H9 (cell line): ENCODE measurements at regions not wholly inside any gene's neighbourhood (a gene's known extent, or its start where the extent isn't known, plus 50 kb on each side); places are given as distances from the start of the nearest gene placed in this dataset.

Experiments
- DNase-seq: peaks from one replicate; pipeline ENCODE4 v3.0.0-alpha.2; 2017
- H2AFZ ChIP-seq: one replicate; pipeline ENCODE4 v1.6.1; 2013; ENCODE audit warnings: mild to moderate bottlenecking, low read length, control low read depth, moderate library complexity
- H2AK5ac ChIP-seq: 2 replicates; pipeline ENCODE4 v1.6.1; 2013; ENCODE audit warnings: low read length, control low read depth, mixed read lengths; ENCODE audit not compliant: insufficient read length
- H2BK120ac ChIP-seq: one replicate; pipeline ENCODE4 v1.6.1; 2013; ENCODE audit warnings: low read depth, mild to moderate bottlenecking, low read length, control low read depth, inconsistent platforms; ENCODE audit not compliant: poor library complexity, severe bottlenecking
- H2BK12ac ChIP-seq: 2 replicates; pipeline ENCODE4 v1.6.1; 2013; ENCODE audit warnings: low read length, control low read depth, mixed read lengths, low read depth; ENCODE audit not compliant: insufficient read length
- H2BK15ac ChIP-seq: 2 replicates; pipeline ENCODE4 v1.6.1; 2013; ENCODE audit warnings: low read depth, low read length, control low read depth
- H2BK20ac ChIP-seq: one replicate; pipeline ENCODE4 v1.6.1; 2013; ENCODE audit warnings: low read depth, mild to moderate bottlenecking, low read length, control low read depth, inconsistent platforms; ENCODE audit not compliant: poor library complexity, severe bottlenecking
- H2BK5ac ChIP-seq: 2 replicates; pipeline ENCODE4 v1.6.1; 2013; ENCODE audit warnings: low read length, control low read depth, mixed read lengths; ENCODE audit not compliant: insufficient read length
- H3K14ac ChIP-seq: 2 replicates; pipeline ENCODE4 v1.6.1; 2013; ENCODE audit warnings: low read length, control low read depth; ENCODE audit not compliant: insufficient read depth
- H3K18ac ChIP-seq: 2 replicates; pipeline ENCODE4 v1.6.1; 2013; ENCODE audit warnings: low read depth, mild to moderate bottlenecking, mixed read lengths, low read length, control low read depth; ENCODE audit not compliant: insufficient read length
- H3K23ac ChIP-seq: 2 replicates; pipeline ENCODE4 v1.6.1; 2013; ENCODE audit warnings: low read length, control low read depth, mixed read lengths, low read depth; ENCODE audit not compliant: insufficient read length
- H3K23me2 ChIP-seq: 2 replicates; pipeline ENCODE4 v1.6.1; 2013; ENCODE audit warnings: low read depth, mild to moderate bottlenecking, mixed read lengths, low read length, control low read depth; ENCODE audit not compliant: insufficient read length, poor library complexity, severe bottlenecking
- H3K27ac ChIP-seq: 2 replicates; pipeline ENCODE4 v1.5.1; 2013; ENCODE audit warnings: low read length, control low read depth, mixed read lengths, low read depth; ENCODE audit not compliant: insufficient read length
- H3K27me3 ChIP-seq: 2 replicates; pipeline ENCODE4 v1.6.1; 2013; ENCODE audit warnings: low read length, control low read depth, inconsistent platforms; ENCODE audit not compliant: insufficient read depth
- H3K4ac ChIP-seq: 2 replicates; pipeline ENCODE4 v1.6.1; 2013; ENCODE audit warnings: low read depth, mild to moderate bottlenecking, control low read depth, inconsistent platforms, low read length, moderate library complexity
- H3K4me1 ChIP-seq: 2 replicates; pipeline ENCODE4 v1.6.1; 2013; ENCODE audit warnings: low read length, control low read depth, inconsistent platforms; ENCODE audit not compliant: insufficient read depth
- H3K4me2 ChIP-seq: 2 replicates; pipeline ENCODE4 v1.6.1; 2013; ENCODE audit warnings: low read length, control low read depth, mixed read lengths; ENCODE audit not compliant: insufficient read length, insufficient read depth
- H3K56ac ChIP-seq: 2 replicates; pipeline ENCODE4 v1.6.1; 2013; ENCODE audit warnings: low read depth, mild to moderate bottlenecking, mixed read lengths, low read length, control low read depth; ENCODE audit not compliant: insufficient read length
- H3K79me1 ChIP-seq: 2 replicates; pipeline ENCODE4 v1.6.1; 2013; ENCODE audit warnings: low read depth, mild to moderate bottlenecking, moderate library complexity, low read length, control low read depth, inconsistent platforms; ENCODE audit not compliant: insufficient read depth, poor library complexity, severe bottlenecking
- H3K79me2 ChIP-seq: 2 replicates; pipeline ENCODE4 v1.6.1; 2013; ENCODE audit warnings: low read length, control low read depth, inconsistent platforms; ENCODE audit not compliant: insufficient read depth
- H3K9ac ChIP-seq: 2 replicates; pipeline ENCODE4 v1.6.1; 2013; ENCODE audit warnings: low read length, control low read depth, mixed read lengths; ENCODE audit not compliant: insufficient read length; ENCODE audit errors: extremely low read depth
- H3K9me3 ChIP-seq: one replicate; pipeline ENCODE4 v1.6.1; 2013; ENCODE audit warnings: low read depth, low read length, inconsistent platforms; ENCODE audit not compliant: control insufficient read depth
- H3T11ph ChIP-seq: one replicate; pipeline ENCODE4 v1.6.1; 2013; ENCODE audit warnings: mild to moderate bottlenecking, low read length, control low read depth, inconsistent platforms
- H4K20me1 ChIP-seq: one replicate; pipeline ENCODE4 v1.6.1; 2013; ENCODE audit not compliant: control insufficient read depth, insufficient read length, insufficient read depth
- H4K5ac ChIP-seq: 2 replicates; pipeline ENCODE4 v1.6.1; 2013; ENCODE audit warnings: low read depth, mild to moderate bottlenecking, mixed read lengths, low read length, control low read depth; ENCODE audit not compliant: insufficient read length
- H4K8ac ChIP-seq: replicated peaks from 2 replicates; pipeline ENCODE4 v1.6.1; 2013; ENCODE audit warnings: low read length, control low read depth, mixed read lengths, low read depth; ENCODE audit not compliant: insufficient read length
- H4K91ac ChIP-seq: 2 replicates; pipeline ENCODE4 v1.6.1; 2013; ENCODE audit warnings: low read depth, mild to moderate bottlenecking, moderate library complexity, mixed read lengths, low read length, control low read depth; ENCODE audit not compliant: insufficient read length
- H3K27ac Mint-ChIP-seq, 3 experiments: 2 replicates in 2 of 3; 3 replicates in 1 of 3; pipeline ENCODE4 v1.8.0; 2020 to 2021; ENCODE audit warnings: mixed read lengths in 3 of 3, mild to moderate bottlenecking in 1 of 3, moderate library complexity in 1 of 3
- H3K27me3 Mint-ChIP-seq: 2 replicates; pipeline ENCODE4 v1.8.0; 2021; ENCODE audit warnings: low read depth, mild to moderate bottlenecking, moderate library complexity, mixed read lengths
- H3K36me3 Mint-ChIP-seq, 3 experiments: 2 replicates in 2 of 3; 3 replicates in 1 of 3; pipeline ENCODE4 v1.8.0; 2020 to 2021; ENCODE audit warnings: low read depth in 3 of 3, mixed read lengths in 3 of 3; ENCODE audit not compliant: insufficient read depth in 1 of 3
- H3K4me1 Mint-ChIP-seq, 2 experiments: 2 replicates each; pipeline ENCODE4 v1.8.0; 2020; ENCODE audit warnings: mixed read lengths in 2 of 2
- H3K4me3 Mint-ChIP-seq, 2 experiments: 2 replicates in 1 of 2; 3 replicates in 1 of 2; pipeline ENCODE4 v1.8.0; 2020 to 2021; ENCODE audit warnings: mild to moderate bottlenecking in 2 of 2, mixed read lengths in 2 of 2, moderate library complexity in 1 of 2
- H3K9me3 Mint-ChIP-seq, 2 experiments: 2 replicates in 1 of 2; 3 replicates in 1 of 2; pipeline ENCODE4 v1.8.0; 2020; ENCODE audit warnings: mild to moderate bottlenecking in 2 of 2, mixed read lengths in 2 of 2, moderate library complexity in 1 of 2
- WGBS: extraction: QIAGEN DNeasy Blood & Tissue Kit; methylation state at CpG from one replicate; pipeline ENCODE4 v1.1.7; 2013; ENCODE audit warnings: missing lambda C conversion rate, low lambda C conversion rate, mixed read lengths; ENCODE audit not compliant: insufficient read length; ENCODE audit errors: extremely low coverage; 5-methylcytosine and 5-hydroxymethylcytosine counted together
- TF ChIP-seq, protein P1 (sequence below): fragments of 200-600 bp; sonication (generic); conservative IDR thresholded peaks from 3 replicates; pipeline ENCODE4 v1.8.0; 2021; ENCODE audit warnings: antibody characterized with exemption, mild to moderate bottlenecking

DNA sequence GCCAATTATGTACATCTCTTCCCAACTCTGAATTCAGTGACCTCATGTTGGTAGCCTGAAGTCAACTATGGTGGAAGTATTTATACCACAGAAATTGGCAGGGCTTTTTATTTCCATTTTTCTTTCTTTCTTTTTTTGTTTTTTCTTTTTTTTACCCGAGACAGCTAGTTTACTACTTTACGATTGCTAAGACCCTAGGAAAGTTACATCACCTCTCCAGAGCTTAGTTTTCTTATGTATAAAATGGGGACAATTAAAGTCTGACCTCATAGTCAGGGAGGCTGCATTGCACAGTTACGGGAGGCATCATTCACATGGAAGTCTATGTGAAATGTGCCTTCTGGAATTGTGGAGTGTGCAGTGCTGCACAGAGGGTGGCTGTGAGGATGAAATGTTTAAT lies 194.3 kb downstream of the MTX2 start:
- H3K4me1 ChIP-seq, result no peaks in the 10 kb centered on the region; the same call in 1 of the 2 replicates
- no peak overlapping the region for H3K27ac ChIP-seq

More for the DNA sequence above, 194.3 kb downstream of the MTX2 start:
- H3K4me2 ChIP-seq, result no peak overlapping the region
- DNase-seq, result no peak
- TF ChIP-seq, protein P1, sequence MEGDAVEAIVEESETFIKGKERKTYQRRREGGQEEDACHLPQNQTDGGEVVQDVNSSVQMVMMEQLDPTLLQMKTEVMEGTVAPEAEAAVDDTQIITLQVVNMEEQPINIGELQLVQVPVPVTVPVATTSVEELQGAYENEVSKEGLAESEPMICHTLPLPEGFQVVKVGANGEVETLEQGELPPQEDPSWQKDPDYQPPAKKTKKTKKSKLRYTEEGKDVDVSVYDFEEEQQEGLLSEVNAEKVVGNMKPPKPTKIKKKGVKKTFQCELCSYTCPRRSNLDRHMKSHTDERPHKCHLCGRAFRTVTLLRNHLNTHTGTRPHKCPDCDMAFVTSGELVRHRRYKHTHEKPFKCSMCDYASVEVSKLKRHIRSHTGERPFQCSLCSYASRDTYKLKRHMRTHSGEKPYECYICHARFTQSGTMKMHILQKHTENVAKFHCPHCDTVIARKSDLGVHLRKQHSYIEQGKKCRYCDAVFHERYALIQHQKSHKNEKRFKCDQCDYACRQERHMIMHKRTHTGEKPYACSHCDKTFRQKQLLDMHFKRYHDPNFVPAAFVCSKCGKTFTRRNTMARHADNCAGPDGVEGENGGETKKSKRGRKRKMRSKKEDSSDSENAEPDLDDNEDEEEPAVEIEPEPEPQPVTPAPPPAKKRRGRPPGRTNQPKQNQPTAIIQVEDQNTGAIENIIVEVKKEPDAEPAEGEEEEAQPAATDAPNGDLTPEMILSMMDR, result no peak
- H3K23ac ChIP-seq, result no peak overlapping the region
- H4K8ac ChIP-seq, result no peak overlapping the region
- H2BK12ac ChIP-seq, result no peak overlapping the region
- H3K27me3 Mint-ChIP-seq, result peaks cover 4% of the 10 kb centered on the region
- H3K27ac Mint-ChIP-seq, result no peak overlapping the region
- H2BK20ac ChIP-seq, result no peak overlapping the region
- H2BK120ac ChIP-seq, result no peak overlapping the region
- no peak overlapping the region for H4K91ac ChIP-seq
- H2BK15ac ChIP-seq, result no peak overlapping the region
- H2AFZ ChIP-seq, result no peak overlapping the region
- H3K4me3 Mint-ChIP-seq, result no peak overlapping the region
- H3K18ac ChIP-seq, result no peak overlapping the region
- no peaks in the 10 kb centered on the region for H3K79me2 ChIP-seq
- WGBS, result no CpG with 5 or more reads among the region's 3 CpGs
- H3K14ac ChIP-seq, result no peak overlapping the region
- no peak overlapping the region for H2BK5ac ChIP-seq
- H3T11ph ChIP-seq, result no peak overlapping the region
- H3K79me1 ChIP-seq, result no peaks in the 10 kb centered on the region
- H3K9me3 Mint-ChIP-seq, result no peaks in the 10 kb centered on the region
- H4K20me1 ChIP-seq, result no peaks in the 10 kb centered on the region
- H4K5ac ChIP-seq, result no peak overlapping the region
- no peak overlapping the region for H2AK5ac ChIP-seq
- H3K4me1 Mint-ChIP-seq, result peaks cover 17 to 18% of the 10 kb centered on the region in 2 experiments
- no peak overlapping the region for H3K9ac ChIP-seq
- H3K9me3 ChIP-seq, result no peaks in the 10 kb centered on the region
- H3K56ac ChIP-seq, result no peak overlapping the region
- no peaks in the 10 kb centered on the region for H3K36me3 Mint-ChIP-seq
- H3K4ac ChIP-seq, result no peak overlapping the region
- H3K23me2 ChIP-seq, result no peaks in the 10 kb centered on the region
- no peaks in the 10 kb centered on the region for H3K27me3 ChIP-seq
